ENCODE measurements at regions not wholly inside any gene's neighbourhood (a gene's known extent, or its start where the extent isn't known, plus 50 kb on each side); places are given as distances from the start of the nearest gene placed in this dataset.

DNA sequence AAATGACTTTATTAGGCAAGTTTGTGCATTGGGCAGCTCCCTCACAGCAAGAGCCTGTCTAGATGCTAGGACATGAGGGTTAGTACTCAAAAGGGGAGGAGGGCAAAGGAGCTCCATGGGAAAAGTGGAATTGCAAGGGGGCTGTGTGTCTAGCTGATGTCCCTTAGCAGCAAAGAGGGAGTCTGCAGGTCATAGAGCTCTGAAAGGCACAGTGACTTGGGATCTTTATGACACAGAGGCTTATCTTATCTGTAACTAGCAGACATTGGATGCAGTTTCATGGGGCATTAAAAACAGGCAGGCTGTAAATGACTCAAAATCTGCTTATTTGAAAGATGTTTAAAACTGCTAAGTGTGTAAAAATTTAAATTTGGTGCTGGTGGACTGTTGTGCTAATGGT lies 556.2 kb upstream of the FZD8 start:
- no peak overlapping the region for H2BK20ac ChIP-seq (ENCODE audit: low read length)
- H4K8ac ChIP-seq (ENCODE audit: extremely low read depth, insufficient read depth, low read length): no peak overlapping the region
- no peak overlapping the region for H3K23ac ChIP-seq (ENCODE audit: insufficient read length)
- no peak overlapping the region for H4K91ac ChIP-seq (replicated peaks; ENCODE audit: insufficient read length, low read length)
- no peak for DNase-seq (ENCODE audit: low read depth in 1 of 2, low spot score in 2 of 2)
- FAIRE-seq: no peak
- no peak overlapping the region for H3K4ac ChIP-seq (replicated peaks; ENCODE audit: insufficient read length, low read depth, low read length)
- no peaks in the 10 kb centered on the region for H3K27me3 ChIP-seq (replicated peaks in 1 of 4; ENCODE audit: control insufficient read depth in 3 of 4, extremely low read depth in 1 of 4, insufficient read depth in 3 of 4, low read length in 3 of 4)
- H2AK5ac ChIP-seq (ENCODE audit: low read depth, low read length): no peak overlapping the region
- H3K36me3 ChIP-seq (ENCODE audit: control insufficient read depth in 2 of 4, insufficient read depth in 4 of 4, low read length in 3 of 4): peaks cover 0 to 6% (median 0%) of the 10 kb centered on the region in 4 experiments; a peak in 1 of 8 replicates
- no peak overlapping the region for H2BK5ac ChIP-seq (ENCODE audit: low read depth, low read length)
- no peak overlapping the region for H2BK15ac ChIP-seq (ENCODE audit: low read length)
- H4K5ac ChIP-seq (ENCODE audit: insufficient read length, low read depth, low read length): no peak overlapping the region
- H2BK12ac ChIP-seq (ENCODE audit: low read depth, low read length): no peak overlapping the region
- H3K4me3 ChIP-seq (ENCODE audit: extremely low read depth in 1 of 4, insufficient read depth in 2 of 4, low read depth in 3 of 4, low read length in 4 of 4): no peak overlapping the region
- CTCF ChIA-PET (ENCODE audit: partially characterized antibody): interaction anchor here (0.6 kb wide), 1 partner anchor 394 kb away, joined by 4 read pairs; no protein-coding TSS in a partner anchor
- no peaks in the 10 kb centered on the region for H4K20me1 ChIP-seq (replicated peaks in 1 of 2; ENCODE audit: control insufficient read depth in 1 of 2, insufficient read depth in 2 of 2, low read length in 2 of 2)
- POLR2A ChIA-PET (ENCODE audit: partially characterized antibody): no interaction called here
- no peak overlapping the region for H2AFZ ChIP-seq (ENCODE audit: low read length)
- H3K23me2 ChIP-seq (ENCODE audit: low read depth, low read length): no peaks in the 10 kb centered on the region
- no peaks in the 10 kb centered on the region for H3K79me2 ChIP-seq (ENCODE audit: control insufficient read depth in 1 of 2, insufficient read depth in 2 of 2, low read length in 2 of 2)
- TF ChIP-seq BACH1 (IDR thresholded peaks at IDR 0.05; ENCODE audit: low read length) (no peak), E2F6 (IDR thresholded peaks at IDR 0.05) (no peak), GTF2F1 (IDR thresholded peaks at IDR 0.05; ENCODE audit: borderline replicate concordance, low read depth, low read length) (no peak), ASH2L (IDR thresholded peaks at IDR 0.05; ENCODE audit: low read length) (no peak), CHD1 (IDR thresholded peaks at IDR 0.05; ENCODE audit: low read depth, low read length) (no peak), SP4 (IDR thresholded peaks at IDR 0.05; ENCODE audit: low read length) (no peak), YY1 (IDR thresholded peaks at IDR 0.05; ENCODE audit: low read depth, low read length) (no peak), SIN3A (conservative IDR thresholded peaks at IDR 0.05 in 1 of 2, IDR thresholded peaks at IDR 0.05 in 1 of 2; ENCODE audit: low read depth in 1 of 2, low read length in 2 of 2) (no peak), RAD21 (IDR thresholded peaks at IDR 0.05 in 1 of 2, conservative IDR thresholded peaks at IDR 0.05 in 1 of 2; ENCODE audit: low read depth in 2 of 2, low read length in 2 of 2) (no peak), SP1 (IDR thresholded peaks at IDR 0.05; ENCODE audit: low read depth, low read length) (no peak), TEAD4 (IDR thresholded peaks at IDR 0.05; ENCODE audit: low read depth, low read length) (no peak), SRF (IDR thresholded peaks at IDR 0.05; ENCODE audit: low read depth, low read length) (no peak)
- TF ChIP-seq, protein P1, sequence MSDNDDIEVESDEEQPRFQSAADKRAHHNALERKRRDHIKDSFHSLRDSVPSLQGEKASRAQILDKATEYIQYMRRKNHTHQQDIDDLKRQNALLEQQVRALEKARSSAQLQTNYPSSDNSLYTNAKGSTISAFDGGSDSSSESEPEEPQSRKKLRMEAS (IDR thresholded peaks at IDR 0.05): no peak
- H3K9ac ChIP-seq (replicated peaks in 1 of 4; ENCODE audit: extremely low read depth in 1 of 4, low read depth in 3 of 4, low read length in 3 of 4): no peak overlapping the region
- H3K9me3 ChIP-seq (ENCODE audit: insufficient read depth in 2 of 2, low read depth in 1 of 2, low read length in 1 of 2): peaks cover 6 to 9% of the 10 kb centered on the region in 2 experiments; a peak in 2 of 4 replicates
- H2BK120ac ChIP-seq (replicated peaks; ENCODE audit: low read depth, low read length): no peak overlapping the region
- H3K27ac ChIP-seq (ENCODE audit: low read depth, low read length): no peak overlapping the region
- no peak overlapping the region for H3K4me2 ChIP-seq (ENCODE audit: insufficient read depth in 1 of 2, low read depth in 2 of 2, low read length in 2 of 2)
- no peaks in the 10 kb centered on the region for H3K79me1 ChIP-seq (ENCODE audit: low read depth, low read length)
- H3K4me1 ChIP-seq (replicated peaks in 1 of 4; ENCODE audit: control insufficient read depth in 3 of 4, insufficient read depth in 4 of 4, low read length in 3 of 4): peaks cover 0 to 9% (median 5%) of the 10 kb centered on the region in 4 experiments; a peak in 3 of 7 replicates
- no peak overlapping the region for H3K56ac ChIP-seq (replicated peaks; ENCODE audit: insufficient read length, low read depth, low read length)
- no peak overlapping the region for H3K14ac ChIP-seq (ENCODE audit: insufficient read length)
- no peak overlapping the region for H3K18ac ChIP-seq (ENCODE audit: extremely low read depth, low read length)
